A673 (cell line): ENCODE measurements at regions not wholly inside any gene's neighbourhood (a gene's known extent, or its start where the extent isn't known, plus 50 kb on each side); places are given as distances from the start of the nearest gene placed in this dataset.
"Not testable (repeated sequence)": the region's sequence is repeated elsewhere in the genome, so short reads cannot be mapped to it uniquely, and the experiment has no call there.

Source experiments
- EZH2 ChIP-seq: fragments of 200-600 bp; sonication (generic); IDR thresholded peaks from 2 replicates; pipeline ENCODE4 v1.6.1; 2017; ENCODE audit warnings: borderline replicate concordance, low read depth, mild to moderate bottlenecking, mixed read lengths, antibody characterized with exemption, low read length; ENCODE audit not compliant: poor library complexity, severe bottlenecking
- TF ChIP-seq, protein P1 (sequence below): fragments of 300-800, 200-600 bp; sonication (generic); conservative IDR thresholded peaks from 2 replicates; pipeline ENCODE4 v1.5.1; 2017; ENCODE audit warnings: low read depth, mild to moderate bottlenecking, antibody characterized with exemption, low read length, moderate library complexity, mixed read lengths

DNA sequence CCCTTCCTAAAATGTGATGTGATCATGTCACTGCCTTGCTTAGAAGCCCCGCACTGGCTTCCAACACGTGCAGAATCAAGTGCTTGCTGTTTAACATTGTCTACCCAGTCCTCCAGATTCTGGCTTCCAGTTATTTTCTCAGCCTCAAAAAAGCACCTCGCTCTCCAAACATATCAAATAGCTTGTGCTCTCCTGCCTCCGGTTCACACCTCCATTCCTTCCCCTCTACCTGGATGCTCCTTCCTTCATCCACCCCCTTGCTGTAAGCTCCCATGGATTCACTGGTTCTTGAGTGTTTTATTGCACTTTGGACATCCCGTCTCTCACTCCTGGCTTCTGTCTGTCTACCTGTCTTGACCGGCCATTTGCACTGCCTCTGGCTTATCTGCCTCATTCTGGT is 5275.0 kb upstream of the TPTE start:
- not testable (repeated sequence) for TF ChIP-seq EZH2
- TF ChIP-seq, protein P1, sequence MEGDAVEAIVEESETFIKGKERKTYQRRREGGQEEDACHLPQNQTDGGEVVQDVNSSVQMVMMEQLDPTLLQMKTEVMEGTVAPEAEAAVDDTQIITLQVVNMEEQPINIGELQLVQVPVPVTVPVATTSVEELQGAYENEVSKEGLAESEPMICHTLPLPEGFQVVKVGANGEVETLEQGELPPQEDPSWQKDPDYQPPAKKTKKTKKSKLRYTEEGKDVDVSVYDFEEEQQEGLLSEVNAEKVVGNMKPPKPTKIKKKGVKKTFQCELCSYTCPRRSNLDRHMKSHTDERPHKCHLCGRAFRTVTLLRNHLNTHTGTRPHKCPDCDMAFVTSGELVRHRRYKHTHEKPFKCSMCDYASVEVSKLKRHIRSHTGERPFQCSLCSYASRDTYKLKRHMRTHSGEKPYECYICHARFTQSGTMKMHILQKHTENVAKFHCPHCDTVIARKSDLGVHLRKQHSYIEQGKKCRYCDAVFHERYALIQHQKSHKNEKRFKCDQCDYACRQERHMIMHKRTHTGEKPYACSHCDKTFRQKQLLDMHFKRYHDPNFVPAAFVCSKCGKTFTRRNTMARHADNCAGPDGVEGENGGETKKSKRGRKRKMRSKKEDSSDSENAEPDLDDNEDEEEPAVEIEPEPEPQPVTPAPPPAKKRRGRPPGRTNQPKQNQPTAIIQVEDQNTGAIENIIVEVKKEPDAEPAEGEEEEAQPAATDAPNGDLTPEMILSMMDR = not testable (repeated sequence)
